HEK293T (cell line): ENCODE measurements at regions not wholly inside any gene's neighbourhood (a gene's known extent, or its start where the extent isn't known, plus 50 kb on each side); places are given as distances from the start of the nearest gene placed in this dataset.

Experiments
- CTCF ChIA-PET: fragments of 350-600 bp; formaldehyde crosslinking; extraction: SDS; loops from one replicate; lab custom pipeline; 2021; ENCODE audit warnings: antibody characterized with exemption, inconsistent platforms; lab: Yijun Ruan, JAX
- POLR2A ChIA-PET: fragments of 350-600 bp; formaldehyde crosslinking; extraction: SDS; loops from one replicate; lab custom pipeline; 2020; ENCODE audit warnings: antibody characterized with exemption, inconsistent platforms; lab: Yijun Ruan, JAX
- DNase-seq: peaks from one replicate; pipeline ENCODE4 v3.0.0; 2012; ENCODE audit warnings: mixed read lengths; ENCODE audit errors: extremely low spot score
- ARNT ChIP-seq: fragments of 450-650 bp; IDR thresholded peaks from 2 replicates; pipeline ENCODE4 v1.6.1; 2017; ENCODE audit warnings: mild to moderate bottlenecking
- BHLHE40 ChIP-seq: fragments of 450-650 bp; IDR thresholded peaks from 2 replicates; pipeline ENCODE4 v1.6.1; 2016; ENCODE audit warnings: mild to moderate bottlenecking, moderate library complexity, borderline replicate concordance
- CTBP1 ChIP-seq: fragments of 450-650 bp; IDR thresholded peaks from 2 replicates; pipeline ENCODE4 v1.6.1; 2016; ENCODE audit warnings: borderline replicate concordance
- ELF4 ChIP-seq: fragments of 450-650 bp; IDR thresholded peaks from 2 replicates; pipeline ENCODE4 v1.6.1; 2017; ENCODE audit warnings: antibody characterized with exemption
- FOXA1 ChIP-seq: fragments of 450-650 bp; IDR thresholded peaks from 2 replicates; pipeline ENCODE4 v1.6.1; 2016; ENCODE audit warnings: mild to moderate bottlenecking
- FOXK2 ChIP-seq: fragments of 450-650 bp; IDR thresholded peaks from 2 replicates; pipeline ENCODE4 v1.6.1; 2016; ENCODE audit warnings: mild to moderate bottlenecking
- FOXM1 ChIP-seq: fragments of 450-650 bp; IDR thresholded peaks from 2 replicates; pipeline ENCODE4 v1.6.1; 2017; ENCODE audit warnings: mild to moderate bottlenecking, borderline replicate concordance
- HDGF ChIP-seq: fragments of 450-650 bp; IDR thresholded peaks from 2 replicates; pipeline ENCODE4 v1.6.1; 2017; ENCODE audit warnings: antibody characterized with exemption, borderline replicate concordance
- L3MBTL2 ChIP-seq: fragments of 450-650 bp; conservative IDR thresholded peaks from 2 replicates; pipeline ENCODE4 v1.6.1; 2016; ENCODE audit warnings: mild to moderate bottlenecking
- LEF1 ChIP-seq: fragments of 450-650 bp; IDR thresholded peaks from 2 replicates; pipeline ENCODE4 v1.6.1; 2017; ENCODE audit warnings: mild to moderate bottlenecking, borderline replicate concordance
- NFRKB ChIP-seq: fragments of 450-650 bp; IDR thresholded peaks from 2 replicates; pipeline ENCODE4 v1.6.1; 2016; ENCODE audit warnings: mild to moderate bottlenecking, moderate library complexity
- PKNOX1 ChIP-seq: fragments of 450-650 bp; IDR thresholded peaks from 2 replicates; pipeline ENCODE4 v1.6.1; 2016
- SP1 ChIP-seq: fragments of 450-650 bp; IDR thresholded peaks from 2 replicates; pipeline ENCODE4 v1.6.1; 2017
- SUZ12 ChIP-seq: fragments of 450-650 bp; IDR thresholded peaks from 2 replicates; pipeline ENCODE4 v1.6.1; 2016; ENCODE audit warnings: mild to moderate bottlenecking
- TARDBP ChIP-seq: fragments of 450-650 bp; IDR thresholded peaks from 2 replicates; pipeline ENCODE4 v1.6.1; 2016
- ZNF384 ChIP-seq: fragments of 450-650 bp; IDR thresholded peaks from 2 replicates; pipeline ENCODE4 v1.6.1; 2016

- no peak for DNase-seq
- TF ChIP-seq FOXK2, result no peak
- no peak for TF ChIP-seq ZNF384
- TF ChIP-seq SUZ12, result no peak
- TF ChIP-seq L3MBTL2, result no peak
- TF ChIP-seq FOXM1, result no peak
- no peak for TF ChIP-seq NFRKB
- TF ChIP-seq LEF1, result no peak
- TF ChIP-seq BHLHE40, result no peak
- no peak for TF ChIP-seq ARNT
- no peak for TF ChIP-seq ELF4
- no peak for TF ChIP-seq CTBP1
- TF ChIP-seq FOXA1, result no peak
- no peak for TF ChIP-seq PKNOX1
- TF ChIP-seq TARDBP, result no peak
- TF ChIP-seq HDGF, result no peak
- TF ChIP-seq SP1, result no peak
- CTCF ChIA-PET, result no interaction called here
- POLR2A ChIA-PET, result no interaction called here
Observed at GRCh38 chr7:112888781-112889180, 98.6 kb upstream of the TMEM168 start.

DNA sequence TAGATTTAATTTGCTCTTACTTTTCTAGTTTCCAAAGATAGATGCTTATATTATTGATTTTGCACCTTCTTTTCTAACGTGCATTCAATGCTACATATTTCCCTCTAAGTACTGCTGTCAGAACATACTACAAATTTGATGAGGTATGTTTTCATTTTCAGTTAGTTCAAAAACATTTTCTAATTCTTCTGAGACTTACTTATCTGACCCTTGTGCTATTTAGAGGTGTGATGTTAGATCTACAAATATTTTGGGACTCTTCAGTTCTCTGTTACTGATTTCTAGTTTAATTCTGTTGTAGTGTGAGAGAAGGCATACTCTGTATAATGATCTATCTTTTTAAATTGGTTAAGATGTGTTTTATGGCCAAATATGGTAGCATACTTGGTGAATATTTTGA is 97.8 kb upstream of the TMEM168 start:
- CTCF ChIA-PET, result no interaction called here
- DNase-seq, result no peak
- no peak for TF ChIP-seq HDGF
- TF ChIP-seq TARDBP, result no peak
- no peak for TF ChIP-seq FOXM1
- TF ChIP-seq FOXK2, result no peak
- no peak for TF ChIP-seq ELF4
- no peak for TF ChIP-seq ARNT
- no peak for TF ChIP-seq BHLHE40
- TF ChIP-seq FOXA1, result no peak
- no peak for TF ChIP-seq ZNF384
- POLR2A ChIA-PET, result no interaction called here

DNA sequence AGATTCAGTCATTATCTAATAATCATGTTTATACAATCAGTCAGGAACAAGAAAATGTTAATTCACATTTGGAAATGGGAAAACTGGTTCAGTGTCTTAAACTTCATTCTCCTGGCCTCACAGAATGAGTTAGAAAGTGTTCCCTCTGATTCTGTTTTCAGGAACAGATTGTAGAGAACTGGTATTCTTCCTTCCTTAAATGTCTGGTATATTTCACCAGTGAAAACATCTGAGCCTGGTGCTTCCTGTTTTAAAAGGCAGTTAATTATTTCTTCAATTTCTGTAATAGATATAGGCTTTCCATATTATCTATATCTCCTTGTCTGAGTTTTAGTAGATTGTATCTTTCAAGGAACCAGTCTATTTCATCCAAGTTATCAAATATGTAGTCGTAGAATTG is 97.1 kb upstream of the TMEM168 start:
- no peak for TF ChIP-seq FOXK2
- TF ChIP-seq BHLHE40, result no peak
- no peak for TF ChIP-seq FOXM1
- TF ChIP-seq PKNOX1, result no peak
- no peak for TF ChIP-seq SP1
- TF ChIP-seq NFRKB, result no peak
- no peak for TF ChIP-seq FOXA1
- no peak for TF ChIP-seq ELF4
- TF ChIP-seq CTBP1, result no peak
- no peak for TF ChIP-seq ZNF384
- no peak for TF ChIP-seq L3MBTL2
- no peak for DNase-seq
- ChIA-PET POLR2A (no interaction called here), CTCF (no interaction called here)

GRCh38 chr7:112886208-112886607 is 96.0 kb upstream of the TMEM168 start:
- TF ChIP-seq SP1 (no peak), ZNF384 (no peak), FOXA1 (no peak), ELF4 (no peak)
- POLR2A ChIA-PET, result no interaction called here
- CTCF ChIA-PET, result no interaction called here
- no peak for DNase-seq

- TF ChIP-seq FOXK2, result no peak
- TF ChIP-seq ZNF384, result no peak
- TF ChIP-seq FOXM1, result no peak
- no peak for TF ChIP-seq LEF1
- DNase-seq, result no peak
- CTCF ChIA-PET, result no interaction called here
- POLR2A ChIA-PET, result no interaction called here
Observed at GRCh38 chr7:112882991-112883390, 92.8 kb upstream of the TMEM168 start.

- CTCF ChIA-PET, result no interaction called here
- POLR2A ChIA-PET, result no interaction called here
- TF ChIP-seq ELF4 (no peak), FOXM1 (no peak), TARDBP (no peak), CTBP1 (no peak), ZNF384 (no peak), PKNOX1 (no peak), FOXA1 (no peak), NFRKB (no peak), LEF1 (no peak), SP1 (no peak), L3MBTL2 (no peak), ARNT (no peak), FOXK2 (no peak), BHLHE40 (no peak), HDGF (no peak), SUZ12 (no peak)
- no peak for DNase-seq
Observed at GRCh38 chr7:112882511-112882910, 92.3 kb upstream of the TMEM168 start.

DNA sequence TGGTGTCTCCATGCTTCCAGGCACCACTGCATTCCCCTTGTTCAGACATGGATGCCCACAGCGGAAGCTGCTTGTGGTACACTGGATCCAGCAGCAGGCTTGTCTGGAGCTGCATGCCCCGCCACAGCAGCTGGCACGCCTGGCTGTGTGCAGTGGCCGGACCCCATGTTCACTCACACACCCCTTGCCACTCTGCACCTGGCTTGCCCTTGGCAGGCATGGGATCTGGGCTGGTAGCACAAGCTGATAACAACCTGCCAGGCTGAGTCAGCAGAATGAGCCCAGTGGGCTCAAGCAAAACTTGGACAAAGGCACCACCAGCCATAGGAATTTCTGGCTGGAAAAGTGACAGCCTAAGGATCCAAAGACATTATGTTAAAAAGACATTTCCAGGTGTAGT is 91.8 kb upstream of the TMEM168 start:
- TF ChIP-seq ZNF384 (no peak), L3MBTL2 (no peak), NFRKB (no peak), HDGF (no peak), FOXK2 (no peak)
- POLR2A ChIA-PET, result no interaction called here
- no peak for DNase-seq
- CTCF ChIA-PET, result no interaction called here
